DND-41 (cell line): ENCODE measurements at regions not wholly inside any gene's neighbourhood (a gene's known extent, or its start where the extent isn't known, plus 50 kb on each side); places are given as distances from the start of the nearest gene placed in this dataset.

Experiments used
- EZH2 ChIP-seq: IDR thresholded peaks from 3 replicates; pipeline ENCODE4 v1.6.1; 2012; ENCODE audit warnings: borderline replicate concordance, low read depth, mild to moderate bottlenecking, moderate library complexity, low read length, inconsistent platforms; ENCODE audit not compliant: severe bottlenecking
- TF ChIP-seq, protein P1 (sequence below): IDR thresholded peaks from 2 replicates; pipeline ENCODE4 v1.5.1; 2012; ENCODE audit warnings: borderline replicate concordance, low read length, moderate library complexity, mild to moderate bottlenecking; ENCODE audit not compliant: poor library complexity, severe bottlenecking; ENCODE audit errors: extremely low read depth

GRCh38 chr9:75591972-75592371 lies 298.5 kb upstream of the PCSK5 start:
- TF ChIP-seq, protein P1, sequence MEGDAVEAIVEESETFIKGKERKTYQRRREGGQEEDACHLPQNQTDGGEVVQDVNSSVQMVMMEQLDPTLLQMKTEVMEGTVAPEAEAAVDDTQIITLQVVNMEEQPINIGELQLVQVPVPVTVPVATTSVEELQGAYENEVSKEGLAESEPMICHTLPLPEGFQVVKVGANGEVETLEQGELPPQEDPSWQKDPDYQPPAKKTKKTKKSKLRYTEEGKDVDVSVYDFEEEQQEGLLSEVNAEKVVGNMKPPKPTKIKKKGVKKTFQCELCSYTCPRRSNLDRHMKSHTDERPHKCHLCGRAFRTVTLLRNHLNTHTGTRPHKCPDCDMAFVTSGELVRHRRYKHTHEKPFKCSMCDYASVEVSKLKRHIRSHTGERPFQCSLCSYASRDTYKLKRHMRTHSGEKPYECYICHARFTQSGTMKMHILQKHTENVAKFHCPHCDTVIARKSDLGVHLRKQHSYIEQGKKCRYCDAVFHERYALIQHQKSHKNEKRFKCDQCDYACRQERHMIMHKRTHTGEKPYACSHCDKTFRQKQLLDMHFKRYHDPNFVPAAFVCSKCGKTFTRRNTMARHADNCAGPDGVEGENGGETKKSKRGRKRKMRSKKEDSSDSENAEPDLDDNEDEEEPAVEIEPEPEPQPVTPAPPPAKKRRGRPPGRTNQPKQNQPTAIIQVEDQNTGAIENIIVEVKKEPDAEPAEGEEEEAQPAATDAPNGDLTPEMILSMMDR: no peak
- TF ChIP-seq EZH2: no peak
